ENCODE measurements at regions not wholly inside any gene's neighbourhood (a gene's known extent, or its start where the extent isn't known, plus 50 kb on each side); places are given as distances from the start of the nearest gene placed in this dataset.

DNA sequence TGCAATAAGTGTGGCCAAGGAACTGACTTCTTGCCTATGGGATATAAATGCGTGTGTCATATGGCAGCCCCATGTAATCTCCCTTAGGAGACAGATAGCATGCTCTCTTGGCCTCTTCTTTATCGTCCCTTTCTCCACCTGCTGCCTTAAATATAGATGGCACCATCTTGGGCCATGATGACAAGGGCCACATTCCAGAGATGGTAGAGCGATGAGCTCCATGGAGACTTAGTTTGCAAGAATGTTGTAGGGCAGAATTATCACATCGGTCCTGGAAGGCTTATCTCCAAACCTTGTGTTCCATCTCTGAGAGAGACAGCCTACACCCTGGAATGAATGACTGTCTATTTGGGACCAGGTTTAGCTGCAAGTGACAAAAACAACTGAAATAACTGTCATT is 536.7 kb downstream of the TNS1 start:
- Mint-ChIP-seq H3K27me3 (no peaks in the 10 kb centered on the region), H3K9me3 (no peaks in the 10 kb centered on the region), H3K4me3 (no peak overlapping the region), H3K27ac (no peak overlapping the region), H3K4me1 (no peaks in the 10 kb centered on the region), H3K36me3 (ENCODE audit: low read depth) (no peaks in the 10 kb centered on the region)
- ATAC-seq (no peak), DNase-seq (no peak)

DNA sequence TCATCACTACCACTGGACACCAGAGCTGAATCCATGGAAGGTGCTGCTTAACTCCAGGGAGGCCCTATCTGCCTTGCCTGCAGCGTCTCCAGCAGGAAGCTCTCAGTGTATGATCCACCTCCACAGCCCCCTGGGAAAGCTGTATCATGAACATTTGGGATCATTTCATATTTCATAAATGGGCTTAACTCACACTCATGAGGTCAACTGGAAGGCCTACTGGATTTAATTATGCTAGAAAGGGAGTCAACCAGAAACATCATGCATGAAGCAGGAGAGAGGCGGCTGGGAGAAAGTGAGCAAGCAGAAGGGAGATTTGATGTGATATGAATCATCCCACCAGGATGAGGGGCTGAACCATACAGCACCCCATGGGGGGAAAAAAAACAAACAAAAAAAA is 537.7 kb downstream of the TNS1 start:
- no peak for ATAC-seq
- H3K4me1 Mint-ChIP-seq: no peaks in the 10 kb centered on the region

DNA sequence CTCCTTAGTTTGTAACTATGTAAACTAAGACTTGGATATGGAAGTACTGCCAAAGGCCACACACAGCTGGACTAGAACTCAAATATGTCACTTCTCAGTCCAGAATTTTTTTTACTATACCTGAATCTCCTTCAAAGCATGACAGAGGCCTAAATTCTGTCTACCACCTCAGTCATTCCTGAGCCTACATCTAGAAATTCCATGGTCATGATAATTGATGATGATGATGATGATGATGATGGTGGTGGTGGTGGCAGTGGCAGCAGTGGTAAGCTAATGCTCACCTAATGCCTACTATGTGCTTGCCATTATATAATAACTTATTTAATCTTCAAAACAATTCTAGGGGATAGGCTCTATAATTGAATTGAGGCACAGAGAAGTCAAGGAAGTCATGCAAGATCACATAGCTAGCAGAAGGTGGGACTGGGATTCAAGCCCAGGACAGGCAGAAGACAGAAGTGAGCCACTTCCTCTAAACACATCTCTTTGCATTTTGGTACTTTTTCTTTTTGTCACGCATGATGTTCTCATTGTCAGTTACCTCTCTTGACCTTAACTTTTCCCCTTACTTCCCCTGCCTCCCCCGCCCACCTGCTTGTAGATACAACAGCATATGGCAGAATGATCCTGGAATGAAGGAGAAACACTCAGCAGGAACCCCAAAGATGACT is 539.3 kb downstream of the TNS1 start:
- Mint-ChIP-seq H3K9me3 (no peaks in the 10 kb centered on the region), H3K27ac (no peak overlapping the region), H3K4me1 (no peaks in the 10 kb centered on the region), H3K36me3 (ENCODE audit: low read depth) (no peaks in the 10 kb centered on the region), H3K4me3 (no peak overlapping the region), H3K27me3 (no peaks in the 10 kb centered on the region)
- ATAC-seq: no peak
- no peak for DNase-seq

More for the DNA sequence above, 537.7 kb downstream of the TNS1 start:
- H3K4me3 Mint-ChIP-seq: no peak overlapping the region
- no peak for DNase-seq
- no peaks in the 10 kb centered on the region for H3K27me3 Mint-ChIP-seq
- no peaks in the 10 kb centered on the region for H3K36me3 Mint-ChIP-seq (ENCODE audit: low read depth)
- H3K27ac Mint-ChIP-seq: no peak overlapping the region
- no peaks in the 10 kb centered on the region for H3K9me3 Mint-ChIP-seq

DNA sequence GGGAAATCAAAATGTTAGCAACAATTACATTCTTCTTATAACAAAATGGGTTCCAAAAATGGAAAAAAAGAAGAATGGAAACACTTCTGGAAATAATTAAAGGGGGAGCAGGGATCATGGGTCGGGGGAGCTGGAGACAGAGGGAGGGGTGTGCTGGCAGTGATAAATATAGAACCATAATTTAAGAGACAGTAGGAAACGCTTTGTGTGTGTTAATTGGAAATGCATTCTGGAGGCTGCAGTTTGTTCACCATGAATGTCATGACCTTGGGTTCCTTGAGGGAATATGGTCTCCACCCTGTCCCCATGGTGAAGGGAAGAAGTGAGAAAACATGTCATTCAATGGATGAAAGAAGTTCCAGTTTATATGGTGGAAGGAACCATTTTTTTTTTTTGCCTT is 540.7 kb downstream of the TNS1 start:
- ATAC-seq: no peak
- Mint-ChIP-seq H3K36me3 (ENCODE audit: low read depth) (no peaks in the 10 kb centered on the region), H3K9me3 (no peaks in the 10 kb centered on the region), H3K4me3 (no peak overlapping the region), H3K27ac (no peak overlapping the region), H3K27me3 (no peaks in the 10 kb centered on the region), H3K4me1 (no peaks in the 10 kb centered on the region)
- no peak for DNase-seq

DNA sequence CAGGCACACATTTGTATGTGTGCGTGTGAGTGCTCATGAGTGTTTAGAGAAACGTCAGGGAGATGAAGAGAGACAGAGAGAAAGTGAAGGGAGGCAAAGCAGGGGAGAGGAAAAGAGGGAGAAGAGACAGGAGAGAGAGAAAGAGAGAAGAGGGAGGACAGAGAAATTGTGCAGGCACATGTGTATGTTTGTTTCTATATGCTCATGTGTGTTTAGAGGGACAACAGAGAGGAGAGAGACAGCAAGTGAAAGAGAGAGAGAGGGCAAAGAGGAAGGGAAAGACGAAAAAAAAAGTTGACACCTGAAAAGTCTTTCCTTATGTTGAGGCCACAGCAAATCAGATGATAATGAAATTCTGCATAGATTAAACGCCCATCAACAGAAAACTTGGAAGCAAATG is 541.1 kb downstream of the TNS1 start:
- Mint-ChIP-seq H3K36me3 (ENCODE audit: low read depth) (no peaks in the 10 kb centered on the region), H3K27ac (no peak overlapping the region), H3K4me3 (no peak overlapping the region), H3K27me3 (no peaks in the 10 kb centered on the region), H3K9me3 (no peaks in the 10 kb centered on the region), H3K4me1 (no peaks in the 10 kb centered on the region)
- DNase-seq (no peak), ATAC-seq (no peak)

DNA sequence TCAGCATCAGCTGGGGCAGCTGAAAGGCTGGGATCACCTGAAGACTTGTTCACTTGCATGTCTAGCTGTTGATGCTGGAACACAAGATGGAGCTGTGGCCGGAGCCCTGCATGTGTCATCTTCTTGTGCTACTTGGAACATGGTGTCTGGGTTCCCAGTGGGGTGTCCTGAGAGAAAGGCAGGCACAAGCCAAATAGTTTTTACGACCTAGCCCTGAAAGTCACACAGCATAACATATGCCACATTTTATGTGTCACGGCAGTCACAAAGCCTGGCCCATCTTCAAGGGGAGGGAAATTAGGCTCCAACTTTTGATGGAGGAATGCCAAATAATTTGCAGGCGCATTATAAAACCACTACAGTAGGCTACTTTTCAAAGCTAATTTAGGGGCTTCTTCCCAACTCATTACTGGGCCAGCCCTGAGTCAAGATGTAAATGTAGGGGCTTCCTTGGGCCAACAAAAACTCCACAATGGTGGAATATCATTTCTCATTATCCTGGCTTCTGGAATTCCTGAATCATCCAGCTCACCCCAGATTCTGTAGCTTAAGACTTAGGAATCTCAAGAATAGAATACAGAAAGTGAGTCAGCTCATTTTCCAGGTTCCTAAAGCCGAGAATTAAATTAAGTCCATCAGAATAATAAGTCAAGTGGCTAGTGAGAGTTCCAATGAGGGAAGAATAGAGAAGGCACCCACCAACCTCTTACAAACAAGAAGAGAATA is 543.0 kb downstream of the TNS1 start:
- Mint-ChIP-seq H3K27me3 (no peaks in the 10 kb centered on the region), H3K36me3 (ENCODE audit: low read depth) (no peaks in the 10 kb centered on the region), H3K27ac (no peak overlapping the region), H3K4me3 (no peak overlapping the region), H3K4me1 (no peaks in the 10 kb centered on the region), H3K9me3 (no peaks in the 10 kb centered on the region)
- DNase-seq (no peak), ATAC-seq (no peak)

DNA sequence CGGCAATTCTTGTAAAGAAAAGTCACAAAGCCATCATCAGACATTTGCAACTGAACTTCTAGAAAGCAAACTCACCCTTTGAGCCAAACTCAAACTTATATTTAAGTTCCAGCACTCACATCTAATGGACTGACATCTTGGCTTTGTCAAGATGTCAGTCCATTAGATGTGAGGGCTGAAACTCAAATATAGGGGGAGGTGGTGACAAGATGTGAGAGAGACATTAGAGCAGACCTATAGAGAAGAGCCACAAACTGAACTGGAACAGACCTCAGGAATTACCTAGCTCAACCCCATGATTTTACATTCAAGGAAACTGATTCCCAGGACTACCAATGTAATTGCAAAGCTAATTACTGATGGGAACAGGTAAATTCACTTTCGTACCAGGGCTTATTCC is 543.8 kb downstream of the TNS1 start:
- Mint-ChIP-seq H3K27me3 (no peaks in the 10 kb centered on the region), H3K9me3 (no peaks in the 10 kb centered on the region), H3K27ac (no peak overlapping the region), H3K4me1 (no peaks in the 10 kb centered on the region), H3K36me3 (ENCODE audit: low read depth) (no peaks in the 10 kb centered on the region), H3K4me3 (no peak overlapping the region)
- DNase-seq: no peak
- no peak for ATAC-seq

DNA sequence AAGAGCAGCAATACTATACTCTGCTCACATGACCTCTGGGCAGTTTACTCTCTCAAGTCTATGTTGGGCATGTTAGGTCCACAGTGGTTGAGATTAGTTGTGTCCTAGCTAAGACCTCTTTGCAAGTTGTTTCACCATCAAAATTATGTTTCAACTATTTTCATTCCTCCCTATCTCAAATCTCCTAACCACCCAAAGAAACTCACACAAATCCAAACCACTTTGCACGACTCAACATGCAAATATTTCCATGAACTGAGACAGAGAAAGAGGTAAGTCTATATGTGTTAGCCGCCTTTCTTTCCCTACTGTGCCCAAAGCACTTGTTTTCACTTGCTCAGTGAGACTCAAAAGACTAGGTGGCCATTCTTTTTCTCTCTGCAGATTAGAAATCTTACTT is 546.8 kb downstream of the TNS1 start:
- no peak overlapping the region for H3K4me3 Mint-ChIP-seq
- peaks cover 15% of the 10 kb centered on the region for H3K4me1 Mint-ChIP-seq
- H3K27ac Mint-ChIP-seq: no peak overlapping the region
- H3K36me3 Mint-ChIP-seq (ENCODE audit: low read depth): no peaks in the 10 kb centered on the region
- H3K27me3 Mint-ChIP-seq: no peaks in the 10 kb centered on the region
- ATAC-seq: no peak
- no peaks in the 10 kb centered on the region for H3K9me3 Mint-ChIP-seq
- DNase-seq: no peak

DNA sequence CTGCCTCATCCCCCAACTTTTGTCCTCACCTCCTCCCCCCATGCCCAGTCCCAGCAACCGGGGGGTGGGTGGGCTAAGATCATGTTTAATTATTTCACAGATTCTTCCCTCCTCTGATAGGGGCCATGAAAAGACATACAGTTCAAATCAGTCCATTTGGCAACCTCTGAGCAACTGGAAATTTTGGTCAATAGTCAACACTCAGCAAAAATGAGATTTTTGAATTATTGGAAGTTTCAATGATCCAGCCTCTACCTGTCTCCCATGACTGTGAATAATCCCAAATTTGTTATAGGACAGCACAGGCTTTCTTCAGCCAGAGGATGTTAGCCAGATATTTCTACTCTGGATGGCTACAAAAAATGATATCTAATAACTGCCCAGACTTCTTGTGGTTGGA is 549.9 kb downstream of the TNS1 start:
- Mint-ChIP-seq H3K27me3 (no peaks in the 10 kb centered on the region), H3K27ac (no peak overlapping the region), H3K36me3 (ENCODE audit: low read depth) (no peaks in the 10 kb centered on the region), H3K4me3 (no peak overlapping the region), H3K4me1 (peaks cover 17% of the 10 kb centered on the region), H3K9me3 (no peaks in the 10 kb centered on the region)
- DNase-seq: no peak
- ATAC-seq: no peak

DNA sequence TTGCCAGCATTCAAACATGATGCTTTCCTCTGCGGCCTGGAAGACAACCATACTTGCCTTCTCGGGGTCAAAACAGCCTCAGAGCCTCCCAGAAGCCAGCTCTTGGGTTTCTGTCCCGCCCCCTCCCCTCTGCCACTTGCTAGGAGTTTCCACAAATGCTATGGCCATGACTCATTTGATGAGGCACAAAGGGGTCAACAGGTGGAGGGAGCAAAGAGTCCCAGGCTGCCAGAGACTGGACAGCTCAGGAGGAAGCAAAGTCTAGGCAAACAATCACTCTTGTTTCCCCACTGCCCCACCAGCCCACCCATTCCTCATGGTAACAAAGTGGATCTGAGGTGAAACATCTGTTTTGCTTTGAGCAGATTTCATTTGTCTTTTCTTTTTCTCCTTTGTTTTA is 551.1 kb downstream of the TNS1 start:
- no peaks in the 10 kb centered on the region for H3K36me3 Mint-ChIP-seq (ENCODE audit: low read depth)
- no peaks in the 10 kb centered on the region for H3K9me3 Mint-ChIP-seq
- H3K4me1 Mint-ChIP-seq: peaks cover 17% of the 10 kb centered on the region
- peak; percentile 16 for DNase-seq
- H3K27me3 Mint-ChIP-seq: no peaks in the 10 kb centered on the region
- peak overlapping the region; percentile 43 for H3K27ac Mint-ChIP-seq
- peak; percentile 69 for ATAC-seq
- no peak overlapping the region for H3K4me3 Mint-ChIP-seq

DNA sequence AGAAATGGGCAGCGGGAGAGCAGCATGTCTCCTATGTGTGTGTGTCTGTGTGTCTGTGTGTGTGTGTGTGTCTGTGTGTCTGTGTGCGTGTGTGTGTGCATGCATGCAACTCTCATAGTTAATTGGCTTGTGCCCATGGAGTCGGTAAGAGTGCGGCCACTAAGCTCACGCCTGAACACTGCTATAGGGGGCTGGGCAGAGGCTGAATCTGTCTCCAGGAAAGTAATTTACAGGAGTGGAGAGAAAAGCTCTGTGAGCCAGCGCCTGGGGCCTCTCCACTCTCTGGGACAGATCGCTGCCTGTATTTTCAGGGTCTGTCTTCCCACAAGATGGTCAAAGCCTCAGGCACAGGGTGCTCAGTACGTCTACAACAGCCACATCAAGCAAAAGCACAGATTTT is 553.4 kb downstream of the TNS1 start:
- Mint-ChIP-seq H3K9me3 (no peaks in the 10 kb centered on the region), H3K4me1 (peaks cover 17% of the 10 kb centered on the region), H3K27ac (no peak overlapping the region), H3K4me3 (no peak overlapping the region), H3K27me3 (no peaks in the 10 kb centered on the region), H3K36me3 (ENCODE audit: low read depth) (no peaks in the 10 kb centered on the region)
- ATAC-seq: no peak
- DNase-seq: no peak

DNA sequence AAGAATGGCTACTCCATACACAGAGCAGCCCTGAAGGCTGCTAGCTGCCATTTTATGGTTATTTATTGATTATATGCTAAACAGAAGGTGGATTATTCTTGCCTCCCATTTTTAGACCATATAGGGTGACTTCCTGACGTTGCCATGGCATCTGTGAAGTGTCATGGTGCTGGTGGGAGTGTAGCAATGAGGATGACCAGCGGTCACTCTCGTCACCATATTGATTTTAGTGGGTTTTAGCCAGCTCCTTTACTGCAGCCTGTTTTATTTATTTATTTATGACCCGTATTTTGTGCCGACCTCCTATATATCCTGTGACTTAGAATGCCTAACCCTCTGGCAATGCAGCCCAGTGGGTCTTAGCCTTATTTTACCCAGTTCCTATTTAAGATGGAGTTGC is 553.9 kb downstream of the TNS1 start:
- Mint-ChIP-seq H3K4me3 (no peak overlapping the region), H3K36me3 (ENCODE audit: low read depth) (no peaks in the 10 kb centered on the region), H3K9me3 (no peaks in the 10 kb centered on the region), H3K4me1 (peaks cover 17% of the 10 kb centered on the region), H3K27ac (no peak overlapping the region), H3K27me3 (no peaks in the 10 kb centered on the region)
- DNase-seq (no peak), ATAC-seq (no peak)

DNA sequence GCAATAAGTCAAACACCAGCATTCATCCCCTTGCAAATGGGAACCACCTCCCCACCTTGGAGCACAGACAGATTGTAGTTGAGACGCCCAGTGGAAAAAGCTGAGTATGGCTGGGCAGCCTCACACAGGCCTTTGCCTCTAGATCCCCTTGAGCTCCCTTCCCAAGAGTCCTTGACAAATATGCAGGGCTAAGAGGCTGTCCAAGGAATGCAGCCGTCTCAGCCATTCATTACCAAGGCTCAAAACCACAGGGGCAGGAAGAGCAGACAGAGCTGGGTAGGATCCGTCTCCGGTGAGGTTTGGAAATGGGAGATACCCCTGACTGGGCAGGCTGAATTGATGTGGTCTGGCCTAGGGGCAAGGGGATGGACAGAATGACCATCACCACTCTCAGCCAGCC is 557.1 kb downstream of the TNS1 start:
- Mint-ChIP-seq H3K27me3 (no peaks in the 10 kb centered on the region), H3K4me1 (no peaks in the 10 kb centered on the region), H3K36me3 (ENCODE audit: low read depth) (peaks cover 2% of the 10 kb centered on the region), H3K9me3 (peaks cover 4% of the 10 kb centered on the region), H3K4me3 (no peak overlapping the region), H3K27ac (no peak overlapping the region)
- no peak for DNase-seq
- ATAC-seq: no peak

DNA sequence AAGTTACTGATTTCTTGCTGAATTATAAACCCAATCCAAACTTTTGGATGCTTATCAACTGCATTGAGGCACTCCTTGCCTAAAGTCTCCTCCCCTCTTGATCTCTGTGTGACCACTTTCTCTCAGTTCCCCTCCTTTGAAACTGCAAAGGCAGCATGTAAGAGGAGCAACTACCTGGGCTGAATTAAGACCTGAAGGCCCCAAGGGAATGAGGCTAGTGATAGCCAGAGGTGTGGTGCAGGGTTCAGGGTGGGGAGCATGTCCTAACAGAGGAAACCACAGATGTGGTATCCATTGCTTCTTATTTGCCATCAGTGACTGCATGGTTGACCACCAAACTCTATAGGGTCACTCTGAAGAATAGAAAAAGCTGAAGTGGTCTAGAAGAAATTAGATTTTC is 557.9 kb downstream of the TNS1 start:
- H3K4me3 Mint-ChIP-seq: no peak overlapping the region

DNA sequence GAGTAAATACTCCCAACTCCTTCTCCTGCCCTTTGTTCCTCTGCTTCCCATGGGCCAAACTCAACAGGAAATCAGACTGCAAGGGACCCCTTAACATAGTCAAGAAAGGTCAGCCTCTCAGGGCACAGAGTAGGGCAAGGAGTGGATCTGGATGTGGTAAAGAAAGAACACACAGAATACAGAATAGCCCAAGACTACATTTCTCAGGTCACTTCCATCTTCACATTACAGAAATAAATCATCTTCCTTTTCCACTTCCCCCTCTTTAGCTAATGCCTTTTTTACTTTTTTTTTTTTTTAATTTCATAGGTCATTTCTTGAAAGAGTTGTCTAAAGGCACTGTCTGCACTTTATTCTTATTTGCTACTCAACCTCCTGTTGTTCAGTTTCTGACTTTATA is 558.3 kb downstream of the TNS1 start:
- peaks cover 3% of the 10 kb centered on the region for H3K4me1 Mint-ChIP-seq
- peaks cover 2% of the 10 kb centered on the region for H3K36me3 Mint-ChIP-seq (ENCODE audit: low read depth)

More for the DNA sequence above, 557.9 kb downstream of the TNS1 start:
- peaks cover 3% of the 10 kb centered on the region for H3K4me1 Mint-ChIP-seq
- peaks cover 2% of the 10 kb centered on the region for H3K36me3 Mint-ChIP-seq (ENCODE audit: low read depth)
- no peaks in the 10 kb centered on the region for H3K27me3 Mint-ChIP-seq
- peaks cover 4% of the 10 kb centered on the region for H3K9me3 Mint-ChIP-seq
- no peak for DNase-seq
- no peak overlapping the region for H3K27ac Mint-ChIP-seq
- ATAC-seq: no peak

More for the DNA sequence above, 558.3 kb downstream of the TNS1 start:
- Mint-ChIP-seq H3K9me3 (peaks cover 4% of the 10 kb centered on the region), H3K27ac (no peak overlapping the region), H3K4me3 (no peak overlapping the region), H3K27me3 (no peaks in the 10 kb centered on the region)
- DNase-seq (no peak), ATAC-seq (no peak)
